IPS-20b (cell line): ENCODE measurements at regions not wholly inside any gene's neighbourhood (a gene's known extent, or its start where the extent isn't known, plus 50 kb on each side); places are given as distances from the start of the nearest gene placed in this dataset.

Source experiments
- H3K27ac ChIP-seq: one replicate; pipeline ENCODE4 v1.5.1; 2013; ENCODE audit warnings: low read length
- H3K27me3 ChIP-seq: 2 replicates; pipeline ENCODE4 v1.6.1; 2013; ENCODE audit warnings: mild to moderate bottlenecking, low read length, inconsistent platforms; ENCODE audit not compliant: insufficient read depth
- H3K36me3 ChIP-seq: 2 replicates; pipeline ENCODE4 v1.6.1; 2013; ENCODE audit warnings: low read depth, mild to moderate bottlenecking, inconsistent platforms, low read length, moderate library complexity; ENCODE audit not compliant: insufficient read depth
- H3K4me1 ChIP-seq: 2 replicates; pipeline ENCODE4 v1.6.1; 2013; ENCODE audit warnings: mild to moderate bottlenecking, control low read depth, inconsistent platforms, low read length, moderate library complexity; ENCODE audit not compliant: insufficient read depth
- H3K4me3 ChIP-seq: 2 replicates; pipeline ENCODE4 v1.5.1; 2013; ENCODE audit warnings: mild to moderate bottlenecking, low read length, inconsistent platforms
- H3K9ac ChIP-seq: 2 replicates; pipeline ENCODE4 v1.6.1; 2013; ENCODE audit warnings: low read depth, mild to moderate bottlenecking, inconsistent platforms, low read length, moderate library complexity
- H3K9me3 ChIP-seq: 2 replicates; pipeline ENCODE4 v1.6.1; 2013; ENCODE audit warnings: mild to moderate bottlenecking, low read depth, low read length, inconsistent platforms; ENCODE audit not compliant: insufficient read depth

GRCh38 chr10:118537623-118538022, 57.8 kb downstream of the PRLHR start:
- no peak overlapping the region for H3K9ac ChIP-seq
- no peaks in the 10 kb centered on the region for H3K9me3 ChIP-seq
- H3K27me3 ChIP-seq, result no peaks in the 10 kb centered on the region
- no peaks in the 10 kb centered on the region for H3K4me1 ChIP-seq
- no peak overlapping the region for H3K27ac ChIP-seq
- H3K4me3 ChIP-seq, result no peak overlapping the region
- H3K36me3 ChIP-seq, result no peaks in the 10 kb centered on the region

GRCh38 chr10:118534136-118534535, 61.3 kb downstream of the PRLHR start:
- no peak overlapping the region for H3K4me3 ChIP-seq
- no peaks in the 10 kb centered on the region for H3K4me1 ChIP-seq
- no peak overlapping the region for H3K27ac ChIP-seq
- H3K27me3 ChIP-seq, result no peaks in the 10 kb centered on the region
- no peaks in the 10 kb centered on the region for H3K9me3 ChIP-seq
- no peak overlapping the region for H3K9ac ChIP-seq
- no peaks in the 10 kb centered on the region for H3K36me3 ChIP-seq

- H3K9ac ChIP-seq, result no peak overlapping the region
- H3K27me3 ChIP-seq, result no peaks in the 10 kb centered on the region
- no peak overlapping the region for H3K4me3 ChIP-seq
- no peaks in the 10 kb centered on the region for H3K36me3 ChIP-seq
- H3K4me1 ChIP-seq, result no peaks in the 10 kb centered on the region
- no peak overlapping the region for H3K27ac ChIP-seq
- no peaks in the 10 kb centered on the region for H3K9me3 ChIP-seq
Measured at GRCh38 chr10:118531105-118531852, 64.2 kb downstream of the PRLHR start.

- peaks cover under 1% of the 10 kb centered on the region; the same call in 1 of the 2 replicates for H3K4me1 ChIP-seq
- no peaks in the 10 kb centered on the region for H3K9me3 ChIP-seq
- no peaks in the 10 kb centered on the region for H3K36me3 ChIP-seq
- H3K9ac ChIP-seq, result no peak overlapping the region
- H3K4me3 ChIP-seq, result no peak overlapping the region
- H3K27ac ChIP-seq, result no peak overlapping the region
- no peaks in the 10 kb centered on the region for H3K27me3 ChIP-seq
Measured at GRCh38 chr10:118528426-118528825, 67.0 kb downstream of the PRLHR start.

GRCh38 chr10:118523775-118524174, 71.7 kb downstream of the PRLHR start:
- Histone ChIP-seq H3K36me3 (no peaks in the 10 kb centered on the region), H3K4me3 (no peak overlapping the region), H3K27me3 (no peaks in the 10 kb centered on the region), H3K27ac (no peak overlapping the region), H3K9ac (no peak overlapping the region), H3K4me1 (peaks cover 10% of the 10 kb centered on the region), H3K9me3 (no peaks in the 10 kb centered on the region)

- H3K9me3 ChIP-seq, result no peaks in the 10 kb centered on the region
- H3K27me3 ChIP-seq, result no peaks in the 10 kb centered on the region
- H3K4me3 ChIP-seq, result peak overlapping the region; percentile 24; the same call in 1 of the 2 replicates
- no peaks in the 10 kb centered on the region for H3K36me3 ChIP-seq
- peaks cover 10% of the 10 kb centered on the region for H3K4me1 ChIP-seq
- no peak overlapping the region for H3K27ac ChIP-seq
- no peak overlapping the region for H3K9ac ChIP-seq
Measured at GRCh38 chr10:118522791-118523498, 72.5 kb downstream of the PRLHR start.

- no peaks in the 10 kb centered on the region for H3K36me3 ChIP-seq
- peaks cover 10% of the 10 kb centered on the region for H3K4me1 ChIP-seq
- H3K9me3 ChIP-seq, result no peaks in the 10 kb centered on the region
- H3K27ac ChIP-seq, result no peak overlapping the region
- H3K4me3 ChIP-seq, result no peak overlapping the region
- H3K27me3 ChIP-seq, result no peaks in the 10 kb centered on the region
- H3K9ac ChIP-seq, result no peak overlapping the region
Measured at GRCh38 chr10:118521415-118522117, 73.9 kb downstream of the PRLHR start.

- Histone ChIP-seq H3K9ac (no peak overlapping the region), H3K27me3 (no peaks in the 10 kb centered on the region), H3K4me1 (peaks cover 10% of the 10 kb centered on the region), H3K4me3 (no peak overlapping the region), H3K36me3 (no peaks in the 10 kb centered on the region), H3K9me3 (no peaks in the 10 kb centered on the region), H3K27ac (no peak overlapping the region)
Measured at GRCh38 chr10:118520116-118520742, 75.2 kb downstream of the PRLHR start.

GRCh38 chr10:118518095-118518494, 77.4 kb downstream of the PRLHR start:
- Histone ChIP-seq H3K4me3 (no peak overlapping the region), H3K9ac (no peak overlapping the region), H3K9me3 (no peaks in the 10 kb centered on the region), H3K27me3 (no peaks in the 10 kb centered on the region), H3K4me1 (peaks cover 7% of the 10 kb centered on the region), H3K27ac (no peak overlapping the region), H3K36me3 (no peaks in the 10 kb centered on the region)

GRCh38 chr10:118516716-118517115, 78.7 kb downstream of the PRLHR start:
- Histone ChIP-seq H3K9me3 (no peaks in the 10 kb centered on the region), H3K36me3 (no peaks in the 10 kb centered on the region), H3K4me1 (no peaks in the 10 kb centered on the region), H3K9ac (no peak overlapping the region), H3K4me3 (no peak overlapping the region), H3K27ac (no peak overlapping the region), H3K27me3 (no peaks in the 10 kb centered on the region)

GRCh38 chr10:118513174-118513573, 82.3 kb downstream of the PRLHR start:
- Histone ChIP-seq H3K9me3 (no peaks in the 10 kb centered on the region), H3K4me1 (no peaks in the 10 kb centered on the region), H3K36me3 (no peaks in the 10 kb centered on the region), H3K27ac (no peak overlapping the region), H3K9ac (no peak overlapping the region), H3K27me3 (no peaks in the 10 kb centered on the region), H3K4me3 (no peak overlapping the region)
